ENCODE measurements at regions not wholly inside any gene's neighbourhood (a gene's known extent, or its start where the extent isn't known, plus 50 kb on each side); places are given as distances from the start of the nearest gene placed in this dataset.

DNA sequence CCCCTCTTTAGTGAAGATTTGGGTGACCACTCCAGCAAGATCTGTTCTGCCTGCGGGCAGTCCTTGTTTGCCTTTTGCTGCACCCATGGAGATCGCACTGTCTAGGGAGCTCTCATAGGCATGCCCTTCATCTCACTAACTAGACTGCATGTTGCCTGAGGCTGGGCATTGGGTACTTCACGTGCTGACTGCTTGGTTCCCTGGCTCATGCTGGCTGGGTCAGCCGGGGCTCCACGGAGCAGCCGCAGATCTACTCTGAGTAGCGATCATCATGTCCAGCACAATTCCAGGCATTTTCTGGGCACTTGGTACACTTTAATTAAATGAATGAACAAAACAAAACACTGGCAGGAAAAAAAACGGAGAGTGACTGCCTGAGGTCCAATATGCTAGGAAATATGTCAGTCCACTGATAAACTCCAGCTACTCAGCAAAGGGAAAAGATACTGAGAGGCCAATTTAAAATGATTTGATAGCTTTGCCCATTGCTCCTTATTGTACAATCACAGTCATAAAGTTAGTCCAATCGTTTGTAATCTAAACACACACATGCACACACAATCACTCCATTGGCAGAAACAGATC is 220.3 kb downstream of the C1D start:
- Histone ChIP-seq H3K4me3 (ENCODE audit: low read depth in 1 of 2, low read length in 2 of 2) (no peak overlapping the region), H3K27me3 (ENCODE audit: insufficient read depth, low read length, poor library complexity) (peaks cover 5% of the 10 kb centered on the region), H3K9ac (ENCODE audit: low read depth, low read length) (no peak overlapping the region), H4K20me1 (ENCODE audit: insufficient read depth, low read length) (no peaks in the 10 kb centered on the region), H3K4me1 (ENCODE audit: insufficient read depth, low read length) (no peaks in the 10 kb centered on the region), H3K4me2 (ENCODE audit: insufficient read depth, low read length) (no peak overlapping the region), H3K36me3 (ENCODE audit: insufficient read depth, low read length) (no peaks in the 10 kb centered on the region), H3K79me2 (ENCODE audit: insufficient read depth, low read length) (no peaks in the 10 kb centered on the region), H2AFZ (ENCODE audit: low read depth, low read length) (no peak overlapping the region), H3K27ac (ENCODE audit: low read length) (no peak overlapping the region), H3K9me3 (ENCODE audit: insufficient read depth, low read length, severe bottlenecking) (no peaks in the 10 kb centered on the region)
- TF ChIP-seq, protein P1, sequence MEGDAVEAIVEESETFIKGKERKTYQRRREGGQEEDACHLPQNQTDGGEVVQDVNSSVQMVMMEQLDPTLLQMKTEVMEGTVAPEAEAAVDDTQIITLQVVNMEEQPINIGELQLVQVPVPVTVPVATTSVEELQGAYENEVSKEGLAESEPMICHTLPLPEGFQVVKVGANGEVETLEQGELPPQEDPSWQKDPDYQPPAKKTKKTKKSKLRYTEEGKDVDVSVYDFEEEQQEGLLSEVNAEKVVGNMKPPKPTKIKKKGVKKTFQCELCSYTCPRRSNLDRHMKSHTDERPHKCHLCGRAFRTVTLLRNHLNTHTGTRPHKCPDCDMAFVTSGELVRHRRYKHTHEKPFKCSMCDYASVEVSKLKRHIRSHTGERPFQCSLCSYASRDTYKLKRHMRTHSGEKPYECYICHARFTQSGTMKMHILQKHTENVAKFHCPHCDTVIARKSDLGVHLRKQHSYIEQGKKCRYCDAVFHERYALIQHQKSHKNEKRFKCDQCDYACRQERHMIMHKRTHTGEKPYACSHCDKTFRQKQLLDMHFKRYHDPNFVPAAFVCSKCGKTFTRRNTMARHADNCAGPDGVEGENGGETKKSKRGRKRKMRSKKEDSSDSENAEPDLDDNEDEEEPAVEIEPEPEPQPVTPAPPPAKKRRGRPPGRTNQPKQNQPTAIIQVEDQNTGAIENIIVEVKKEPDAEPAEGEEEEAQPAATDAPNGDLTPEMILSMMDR (IDR thresholded peaks at IDR 0.05; ENCODE audit: borderline replicate concordance, extremely low read depth, low read length, poor library complexity, severe bottlenecking): no peak
- no peak for TF ChIP-seq EZH2 (IDR thresholded peaks at IDR 0.05; ENCODE audit: borderline replicate concordance, low read depth, low read length, severe bottlenecking)
- no peak for DNase-seq
- ATAC-seq (ENCODE audit: insufficient read depth, low read depth): no peak

DNA sequence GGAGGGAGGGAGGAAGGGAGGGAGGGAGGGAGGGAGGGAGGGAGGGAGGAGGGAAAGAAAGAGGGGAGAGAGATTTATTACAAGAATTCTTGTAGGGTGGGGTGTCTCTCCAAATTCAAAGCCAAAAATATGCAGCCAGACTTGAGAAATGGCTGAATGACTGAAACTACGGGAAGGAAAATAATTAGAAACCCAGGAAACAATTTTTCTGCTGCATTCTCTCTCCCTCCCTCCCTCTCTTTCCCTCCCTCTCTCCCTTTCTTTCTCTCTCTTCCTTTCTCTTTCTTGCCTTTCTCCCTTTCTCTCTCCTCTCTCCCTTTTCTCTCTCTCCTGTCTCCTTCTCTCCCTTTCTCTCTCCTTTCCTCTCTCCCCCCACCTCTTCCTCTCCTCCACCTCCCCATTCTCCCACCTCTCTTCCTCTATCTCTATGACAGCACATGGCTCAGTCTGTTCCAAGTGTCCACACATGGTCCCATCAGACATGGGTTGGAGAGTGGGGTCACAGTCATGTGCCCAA is 218.7 kb downstream of the C1D start:
- no peaks in the 10 kb centered on the region for H3K9me3 ChIP-seq (ENCODE audit: insufficient read depth, low read length, severe bottlenecking)
- no peak overlapping the region for H2AFZ ChIP-seq (ENCODE audit: low read depth, low read length)
- H3K27me3 ChIP-seq (ENCODE audit: insufficient read depth, low read length, poor library complexity): peaks cover 7% of the 10 kb centered on the region
- H3K4me3 ChIP-seq (ENCODE audit: low read depth in 1 of 2, low read length in 2 of 2): no peak overlapping the region
- no peaks in the 10 kb centered on the region for H4K20me1 ChIP-seq (ENCODE audit: insufficient read depth, low read length)
- H3K27ac ChIP-seq (ENCODE audit: low read length): no peak overlapping the region
- TF ChIP-seq EZH2 (IDR thresholded peaks at IDR 0.05; ENCODE audit: borderline replicate concordance, low read depth, low read length, severe bottlenecking): no peak
- TF ChIP-seq, protein P1 (IDR thresholded peaks at IDR 0.05; ENCODE audit: borderline replicate concordance, extremely low read depth, low read length, poor library complexity, severe bottlenecking): no peak
- H3K36me3 ChIP-seq (ENCODE audit: insufficient read depth, low read length): no peaks in the 10 kb centered on the region
- ATAC-seq (ENCODE audit: insufficient read depth, low read depth): no peak
- H3K79me2 ChIP-seq (ENCODE audit: insufficient read depth, low read length): no peaks in the 10 kb centered on the region
- H3K4me2 ChIP-seq (ENCODE audit: insufficient read depth, low read length): no peak overlapping the region
- no peaks in the 10 kb centered on the region for H3K4me1 ChIP-seq (ENCODE audit: insufficient read depth, low read length)
- no peak overlapping the region for H3K9ac ChIP-seq (ENCODE audit: low read depth, low read length)
- no peak for DNase-seq

DNA sequence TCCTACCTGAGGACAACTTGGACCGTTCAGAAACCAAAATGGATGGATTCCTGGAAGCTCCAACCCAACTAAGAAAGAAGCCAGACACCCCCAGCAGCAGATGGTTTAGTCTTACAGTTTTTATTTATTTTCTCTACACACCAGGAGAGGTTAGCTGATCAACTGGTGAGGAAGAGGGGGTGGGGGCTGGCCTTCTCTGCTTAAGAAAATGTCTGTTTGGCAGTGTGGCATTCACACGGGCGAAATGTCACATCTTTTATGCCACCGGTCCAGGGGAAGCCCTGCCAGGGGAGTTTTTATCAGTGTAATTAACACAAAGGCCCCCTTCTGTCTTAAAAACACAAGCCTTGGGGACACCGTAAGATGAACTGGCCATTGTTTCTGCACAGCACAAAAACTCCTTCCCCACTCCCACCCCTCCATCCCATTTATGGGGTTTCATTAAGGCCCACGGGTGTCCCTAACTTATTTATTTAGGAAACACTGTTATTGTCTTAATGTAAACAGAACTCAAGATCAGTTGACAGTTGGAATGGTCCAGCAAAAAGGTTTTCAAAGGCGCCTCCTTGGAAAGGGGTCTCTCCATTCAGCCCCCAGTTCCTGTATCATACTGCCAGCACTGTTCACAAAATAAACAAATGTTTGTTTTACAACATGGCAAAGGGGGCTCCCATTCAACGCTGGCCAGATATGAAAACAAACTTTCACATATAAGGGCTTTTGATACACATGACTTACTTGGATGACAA is 217.0 kb downstream of the C1D start:
- Histone ChIP-seq H3K9me3 (ENCODE audit: insufficient read depth, low read length, severe bottlenecking) (no peaks in the 10 kb centered on the region), H3K4me3 (ENCODE audit: low read depth in 1 of 2, low read length in 2 of 2) (no peak overlapping the region), H3K4me2 (ENCODE audit: insufficient read depth, low read length) (no peak overlapping the region), H3K27ac (ENCODE audit: low read length) (no peak overlapping the region), H3K9ac (ENCODE audit: low read depth, low read length) (no peak overlapping the region; the same call in 1 of the 2 replicates), H3K36me3 (ENCODE audit: insufficient read depth, low read length) (no peaks in the 10 kb centered on the region), H3K4me1 (ENCODE audit: insufficient read depth, low read length) (no peaks in the 10 kb centered on the region), H4K20me1 (ENCODE audit: insufficient read depth, low read length) (no peaks in the 10 kb centered on the region), H3K27me3 (ENCODE audit: insufficient read depth, low read length, poor library complexity) (peaks cover 3% of the 10 kb centered on the region), H2AFZ (ENCODE audit: low read depth, low read length) (no peak overlapping the region), H3K79me2 (ENCODE audit: insufficient read depth, low read length) (no peaks in the 10 kb centered on the region)
- TF ChIP-seq, protein P1 (IDR thresholded peaks at IDR 0.05; ENCODE audit: borderline replicate concordance, extremely low read depth, low read length, poor library complexity, severe bottlenecking): no peak
- no peak for TF ChIP-seq EZH2 (IDR thresholded peaks at IDR 0.05; ENCODE audit: borderline replicate concordance, low read depth, low read length, severe bottlenecking)
- ATAC-seq (ENCODE audit: insufficient read depth, low read depth) (no peak), DNase-seq (no peak)

Data from DND-41 (cell line).